Fibroblast of lung (primary cell): ENCODE measurements at regions not wholly inside any gene's neighbourhood (a gene's known extent, or its start where the extent isn't known, plus 50 kb on each side); places are given as distances from the start of the nearest gene placed in this dataset.

Experiments
- DNase-seq, 2 donors: peaks; one replicate each; pipeline versions ENCODE4 v3.0.0 to v3.0.0-alpha.2; 2010; ENCODE audit warnings: low read depth in 2 of 2
- H2AFZ ChIP-seq: 2 replicates; pipeline ENCODE4 v1.5.1; 2012; ENCODE audit warnings: low read length, control low read depth, inconsistent platforms
- H3K27ac ChIP-seq: 2 replicates; pipeline ENCODE4 v1.5.1; 2011; ENCODE audit warnings: low read length, control low read depth; ENCODE audit not compliant: insufficient read depth
- H3K27me3 ChIP-seq: 2 replicates; pipeline ENCODE4 v1.5.1; 2011; ENCODE audit warnings: mild to moderate bottlenecking, low read length; ENCODE audit not compliant: control insufficient read depth, insufficient read depth
- H3K36me3 ChIP-seq: 2 replicates; pipeline ENCODE4 v1.5.1; 2011; ENCODE audit warnings: low read length; ENCODE audit not compliant: control insufficient read depth, insufficient read depth
- H3K4me1 ChIP-seq: 2 replicates; pipeline ENCODE4 v1.5.1; 2011; ENCODE audit warnings: low read length; ENCODE audit not compliant: control insufficient read depth, insufficient read depth; ENCODE audit errors: extremely low read depth
- H3K4me2 ChIP-seq: 2 replicates; pipeline ENCODE4 v1.5.1; 2011; ENCODE audit warnings: low read length, control low read depth; ENCODE audit not compliant: insufficient read depth; ENCODE audit errors: extremely low read depth
- H3K4me3 ChIP-seq, 4 experiments: fragments of 200-600 bp in 1 of 4; sonication (generic) in 1 of 4; replicated peaks in 1 of 4; 2 replicates each; pipeline ENCODE4 v1.5.1; 2011 to 2016; ENCODE audit warnings: low read length in 4 of 4, low read depth in 3 of 4, mild to moderate bottlenecking in 3 of 4, control low read depth in 2 of 4, inconsistent platforms in 1 of 4, mixed read lengths in 1 of 4; ENCODE audit not compliant: insufficient read depth in 1 of 4; ENCODE audit errors: control extremely low read depth in 1 of 4
- H3K79me2 ChIP-seq: 2 replicates; pipeline ENCODE4 v1.5.1; 2012; ENCODE audit warnings: mild to moderate bottlenecking, low read length, inconsistent platforms; ENCODE audit not compliant: control insufficient read depth, insufficient read depth
- H3K9ac ChIP-seq: 2 replicates; pipeline ENCODE4 v1.5.1; 2011; ENCODE audit warnings: mild to moderate bottlenecking, low read length, control low read depth; ENCODE audit not compliant: insufficient read depth
- H3K9me3 ChIP-seq: 2 replicates; pipeline ENCODE4 v1.5.1; 2012; ENCODE audit warnings: low read depth, low read length; ENCODE audit not compliant: control insufficient read depth, insufficient read depth
- H4K20me1 ChIP-seq: 2 replicates; pipeline ENCODE4 v1.5.1; 2011; ENCODE audit warnings: low read length; ENCODE audit not compliant: control insufficient read depth, insufficient read depth; ENCODE audit errors: extremely low read depth
- CTCF ChIP-seq, 2 donors: IDR thresholded peaks in 1 of 2; conservative IDR thresholded peaks in 1 of 2; 1 replicate in 1 of 2; 2 replicates in 1 of 2; pipeline ENCODE4 v1.5.1; 2011 to 2012; ENCODE audit warnings: low read length in 2 of 2, control low read depth in 1 of 2, inconsistent platforms in 1 of 2, low read depth in 1 of 2, mild to moderate bottlenecking in 1 of 2
- EZH2 ChIP-seq: IDR thresholded peaks from 2 replicates; pipeline ENCODE4 v1.5.1; 2012; ENCODE audit warnings: low read length, control low read depth, mild to moderate bottlenecking; ENCODE audit errors: missing control alignments

GRCh38 chr6:103280417-103280816, 1579.3 kb downstream of the HACE1 start:
- Histone ChIP-seq H3K4me2 (no peak overlapping the region), H3K9me3 (no peaks in the 10 kb centered on the region), H2AFZ (no peak overlapping the region), H3K27ac (no peak overlapping the region), H3K9ac (no peak overlapping the region), H3K4me1 (no peaks in the 10 kb centered on the region), H3K36me3 (no peaks in the 10 kb centered on the region), H3K4me3 (no peak overlapping the region), H4K20me1 (no peaks in the 10 kb centered on the region), H3K79me2 (no peaks in the 10 kb centered on the region), H3K27me3 (no peaks in the 10 kb centered on the region)
- TF ChIP-seq EZH2 (no peak), CTCF (conservative IDR thresholded peaks at IDR 0.05 in 1 of 2, IDR thresholded peaks at IDR 0.05 in 1 of 2; ENCODE audit: low read depth in 1 of 2, low read length in 2 of 2) (no peak)
- no peak for DNase-seq

GRCh38 chr6:103277936-103278335, 1581.8 kb downstream of the HACE1 start:
- no peaks in the 10 kb centered on the region for H4K20me1 ChIP-seq
- TF ChIP-seq CTCF (conservative IDR thresholded peaks at IDR 0.05 in 1 of 2, IDR thresholded peaks at IDR 0.05 in 1 of 2; ENCODE audit: low read depth in 1 of 2, low read length in 2 of 2) (no peak), EZH2 (no peak)
- H2AFZ ChIP-seq, result no peak overlapping the region
- H3K4me2 ChIP-seq, result no peak overlapping the region
- H3K4me3 ChIP-seq, result no peak overlapping the region
- H3K4me1 ChIP-seq, result no peaks in the 10 kb centered on the region
- H3K79me2 ChIP-seq, result no peaks in the 10 kb centered on the region
- H3K9me3 ChIP-seq, result no peaks in the 10 kb centered on the region
- no peak for DNase-seq
- no peak overlapping the region for H3K27ac ChIP-seq
- no peaks in the 10 kb centered on the region for H3K36me3 ChIP-seq
- H3K27me3 ChIP-seq, result no peaks in the 10 kb centered on the region
- no peak overlapping the region for H3K9ac ChIP-seq

GRCh38 chr6:103273048-103273447, 1586.7 kb downstream of the HACE1 start:
- Histone ChIP-seq H3K27me3 (no peaks in the 10 kb centered on the region), H3K9ac (no peak overlapping the region), H4K20me1 (no peaks in the 10 kb centered on the region), H3K4me1 (no peaks in the 10 kb centered on the region), H3K4me2 (no peak overlapping the region), H3K79me2 (no peaks in the 10 kb centered on the region), H3K36me3 (no peaks in the 10 kb centered on the region), H3K9me3 (no peaks in the 10 kb centered on the region), H3K4me3 (no peak overlapping the region), H3K27ac (no peak overlapping the region), H2AFZ (no peak overlapping the region)
- no peak for DNase-seq
- TF ChIP-seq EZH2 (no peak), CTCF (conservative IDR thresholded peaks at IDR 0.05 in 1 of 2, IDR thresholded peaks at IDR 0.05 in 1 of 2; ENCODE audit: low read depth in 1 of 2, low read length in 2 of 2) (no peak)
